ENCODE measurements at regions not wholly inside any gene's neighbourhood (a gene's known extent, or its start where the extent isn't known, plus 50 kb on each side); places are given as distances from the start of the nearest gene placed in this dataset.

GRCh38 chr3:191100516-191100915 is 98.5 kb upstream of the OSTN start:
- TF ChIP-seq, protein P1, sequence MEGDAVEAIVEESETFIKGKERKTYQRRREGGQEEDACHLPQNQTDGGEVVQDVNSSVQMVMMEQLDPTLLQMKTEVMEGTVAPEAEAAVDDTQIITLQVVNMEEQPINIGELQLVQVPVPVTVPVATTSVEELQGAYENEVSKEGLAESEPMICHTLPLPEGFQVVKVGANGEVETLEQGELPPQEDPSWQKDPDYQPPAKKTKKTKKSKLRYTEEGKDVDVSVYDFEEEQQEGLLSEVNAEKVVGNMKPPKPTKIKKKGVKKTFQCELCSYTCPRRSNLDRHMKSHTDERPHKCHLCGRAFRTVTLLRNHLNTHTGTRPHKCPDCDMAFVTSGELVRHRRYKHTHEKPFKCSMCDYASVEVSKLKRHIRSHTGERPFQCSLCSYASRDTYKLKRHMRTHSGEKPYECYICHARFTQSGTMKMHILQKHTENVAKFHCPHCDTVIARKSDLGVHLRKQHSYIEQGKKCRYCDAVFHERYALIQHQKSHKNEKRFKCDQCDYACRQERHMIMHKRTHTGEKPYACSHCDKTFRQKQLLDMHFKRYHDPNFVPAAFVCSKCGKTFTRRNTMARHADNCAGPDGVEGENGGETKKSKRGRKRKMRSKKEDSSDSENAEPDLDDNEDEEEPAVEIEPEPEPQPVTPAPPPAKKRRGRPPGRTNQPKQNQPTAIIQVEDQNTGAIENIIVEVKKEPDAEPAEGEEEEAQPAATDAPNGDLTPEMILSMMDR (IDR thresholded peaks at IDR 0.05): no peak
- no peak for TF ChIP-seq EZH2 (IDR thresholded peaks at IDR 0.05; ENCODE audit: borderline replicate concordance, insufficient read depth, low read depth, low read length, poor library complexity, severe bottlenecking)

Data from B cell (primary cell).